Stomach (tissue), 4 donors: ENCODE measurements at regions not wholly inside any gene's neighbourhood (a gene's known extent, or its start where the extent isn't known, plus 50 kb on each side); places are given as distances from the start of the nearest gene placed in this dataset.

Experiments used
- CTCF ChIP-seq, 7 experiments: fragments of 450-650 bp in 4 of 7; fragments of 200-600 bp in 3 of 7; sonication (generic) in 3 of 7; IDR thresholded peaks; one replicate each; pipeline ENCODE4 v1.5.1; 2016 to 2019; ENCODE audit warnings: antibody characterized with exemption in 7 of 7, control low read depth in 2 of 7, mild to moderate bottlenecking in 1 of 7
- EP300 ChIP-seq: sonication (generic); formaldehyde crosslinking; IDR thresholded peaks from one replicate; pipeline ENCODE4 v1.6.1; 2017; ENCODE audit warnings: antibody characterized with exemption
- POLR2AphosphoS5 ChIP-seq, 3 donors: sonication (generic); formaldehyde crosslinking; IDR thresholded peaks; one replicate each; pipeline ENCODE4 v1.6.1; 2016; ENCODE audit warnings: antibody characterized with exemption in 3 of 3

- no peak for TF ChIP-seq CTCF (IDR thresholded peaks at IDR 0.05)
- TF ChIP-seq POLR2AphosphoS5 (IDR thresholded peaks at IDR 0.05): no peak
- TF ChIP-seq EP300: no peak
Observed at GRCh38 chr2:147495734-147496133, 349.1 kb upstream of the ACVR2A start.
